Body of pancreas (tissue), 4 donors: ENCODE measurements at regions not wholly inside any gene's neighbourhood (a gene's known extent, or its start where the extent isn't known, plus 50 kb on each side); places are given as distances from the start of the nearest gene placed in this dataset.
"Not testable (repeated sequence)": the region's sequence is repeated elsewhere in the genome, so short reads cannot be mapped to it uniquely, and the experiment has no call there.

ENCODE experiments used
- ATAC-seq: fragments of 150-250 bp; one replicate; pipeline ENCODE4 v1.9.1; 2016
- DNase-seq, 4 donors: peaks; one replicate each; pipeline ENCODE4 v3.0.0-alpha.2; 2019
- H3K27ac ChIP-seq, 4 donors: fragments of 200-600 bp; sonication (generic); 1 replicate in 3 of 4; 2 replicates in 1 of 4; pipeline versions ENCODE4 v1.5.1 to v1.6.1; 2016 to 2019; ENCODE audit warnings: mild to moderate bottlenecking in 1 of 4, mixed read lengths in 1 of 4, moderate library complexity in 1 of 4
- H3K27me3 ChIP-seq, 2 donors: fragments of 200-600 bp; sonication (generic); one replicate each; pipeline ENCODE4 v1.6.0; 2016; ENCODE audit warnings: mild to moderate bottlenecking in 1 of 2
- H3K36me3 ChIP-seq, 2 donors: fragments of 200-600 bp; sonication (generic); replicated peaks in 1 of 2; 2 replicates each; pipeline ENCODE4 v1.5.1; 2016; ENCODE audit warnings: low read depth in 2 of 2; ENCODE audit not compliant: insufficient read depth in 1 of 2
- H3K4me1 ChIP-seq: fragments of 200-600 bp; sonication (generic); one replicate; pipeline ENCODE4 v1.6.0; 2016
- H3K4me3 ChIP-seq, 2 donors: fragments of 200-600 bp; sonication (generic); 1 replicate in 1 of 2; 2 replicates in 1 of 2; pipeline ENCODE4 v1.5.1; 2016 to 2019
- H3K9me3 ChIP-seq, 3 donors: fragments of 200-600 bp; sonication (generic); 1 replicate in 2 of 3; 2 replicates in 1 of 3; pipeline ENCODE4 v1.5.1; 2016
- CTCF ChIP-seq, 7 experiments: fragments of 450-650 bp in 4 of 7; fragments of 200-600 bp in 3 of 7; sonication (generic) in 3 of 7; IDR thresholded peaks; one replicate each; pipeline ENCODE4 v1.5.1; 2016 to 2019; ENCODE audit warnings: antibody characterized with exemption in 7 of 7
- POLR2A ChIP-seq, 3 donors: fragments of 450-650 bp; IDR thresholded peaks; one replicate each; pipeline ENCODE4 v1.6.1; 2016; ENCODE audit warnings: antibody characterized with exemption in 3 of 3, mild to moderate bottlenecking in 2 of 3
- whole genome bisulfite sequencing, 2 donors: methylation state at CpG; one replicate each; pipeline ENCODE4 v1.1.5; 2017; 5-methylcytosine and 5-hydroxymethylcytosine counted together
- intact Hi-C: fragments of 100-400 bp; cut with DNase I; formaldehyde crosslinking; loops from one replicate; pipeline ENCODE4 v1.15.1; 2023

GRCh38 chr18:4721545-4721944 is 266.4 kb upstream of the DLGAP1 start:
- TF ChIP-seq POLR2A (IDR thresholded peaks at IDR 0.05): no peak
- TF ChIP-seq CTCF (IDR thresholded peaks at IDR 0.05): no peak
- no peak for DNase-seq
- H3K4me1 ChIP-seq: no peaks in the 10 kb centered on the region
- intact Hi-C loops: no loop called here
- 69 to 74% methylated on average over 3 of the region's 3 CpGs for WGBS, 2 donors
- no peak for ATAC-seq
- no peaks in the 10 kb centered on the region for H3K27me3 ChIP-seq
- no peak overlapping the region for H3K4me3 ChIP-seq
- H3K9me3 ChIP-seq: no peaks in the 10 kb centered on the region
- H3K27ac ChIP-seq: no peak overlapping the region
- H3K36me3 ChIP-seq: no peaks in the 10 kb centered on the region

- intact Hi-C loops: no loop called here
- no peak for TF ChIP-seq POLR2A (IDR thresholded peaks at IDR 0.05)
- TF ChIP-seq CTCF (IDR thresholded peaks at IDR 0.05): no peak
- H3K4me3 ChIP-seq: no peak overlapping the region
- WGBS, 2 donors: 30 to 31% methylated on average over 2 of the region's 2 CpGs
- no peaks in the 10 kb centered on the region for H3K4me1 ChIP-seq
- no peaks in the 10 kb centered on the region for H3K36me3 ChIP-seq
- ATAC-seq: no peak
- no peak overlapping the region for H3K27ac ChIP-seq
- no peak for DNase-seq
- no peaks in the 10 kb centered on the region for H3K27me3 ChIP-seq
- H3K9me3 ChIP-seq: no peaks in the 10 kb centered on the region
Observed at GRCh38 chr18:4720518-4720917, 265.4 kb upstream of the DLGAP1 start.

- Histone ChIP-seq H3K4me1 (no peaks in the 10 kb centered on the region), H3K27ac (no peak overlapping the region), H3K4me3 (no peak overlapping the region), H3K9me3 (no peaks in the 10 kb centered on the region), H3K27me3 (no peaks in the 10 kb centered on the region), H3K36me3 (no peaks in the 10 kb centered on the region)
- WGBS, 2 donors: 56 to 71% methylated on average over 1 of the region's 1 CpG
- ATAC-seq: no peak
- DNase-seq: no peak
- intact Hi-C loops: no loop called here
- no peak for TF ChIP-seq POLR2A (IDR thresholded peaks at IDR 0.05)
- TF ChIP-seq CTCF (IDR thresholded peaks at IDR 0.05): no peak
Observed at GRCh38 chr18:4705894-4706293, 250.8 kb upstream of the DLGAP1 start.

GRCh38 chr18:4704781-4705180 is 249.7 kb upstream of the DLGAP1 start:
- Histone ChIP-seq H3K36me3 (no peaks in the 10 kb centered on the region), H3K4me3 (no peak overlapping the region), H3K27ac (no peak overlapping the region), H3K4me1 (no peaks in the 10 kb centered on the region), H3K9me3 (no peaks in the 10 kb centered on the region), H3K27me3 (no peaks in the 10 kb centered on the region)
- intact Hi-C loops: no loop called here
- ATAC-seq (no peak), DNase-seq (no peak)
- 13 to 17% methylated on average over 3 of the region's 3 CpGs for WGBS, 2 donors
- TF ChIP-seq POLR2A (IDR thresholded peaks at IDR 0.05): no peak
- TF ChIP-seq CTCF (IDR thresholded peaks at IDR 0.05): no peak

- 67 to 77% methylated on average over 17 of the region's 17 CpGs for WGBS, 2 donors
- Histone ChIP-seq H3K9me3 (no peaks in the 10 kb centered on the region), H3K4me1 (no peaks in the 10 kb centered on the region), H3K4me3 (no peak overlapping the region), H3K27ac (no peak overlapping the region), H3K36me3 (no peaks in the 10 kb centered on the region), H3K27me3 (no peaks in the 10 kb centered on the region)
- DNase-seq (no peak), ATAC-seq (no peak)
- intact Hi-C loops: no loop called here
- no peak for TF ChIP-seq POLR2A (IDR thresholded peaks at IDR 0.05)
- no peak for TF ChIP-seq CTCF (IDR thresholded peaks at IDR 0.05)
Observed at GRCh38 chr18:4691836-4692235, 236.7 kb upstream of the DLGAP1 start.

- H3K27ac ChIP-seq, intact Hi-C loops, H3K9me3 ChIP-seq, H3K4me3 ChIP-seq, H3K27me3 ChIP-seq, H3K36me3 ChIP-seq, H3K4me1 ChIP-seq, DNase-seq, ATAC-seq: not testable (repeated sequence)
- 69 to 74% methylated on average over 5 of the region's 5 CpGs for WGBS, 2 donors
Observed at GRCh38 chr18:4678685-4679084, 223.6 kb upstream of the DLGAP1 start.
